Fibroblast of gingiva (primary cell): ENCODE measurements at regions not wholly inside any gene's neighbourhood (a gene's known extent, or its start where the extent isn't known, plus 50 kb on each side); places are given as distances from the start of the nearest gene placed in this dataset.

Source experiments
- DNase-seq: peaks from one replicate; pipeline ENCODE4 v3.0.0-alpha.2; 2011; ENCODE audit warnings: low read depth

GRCh38 chr13:84332346-84332745 lies 450.1 kb upstream of the SLITRK1 start:
- no peak for DNase-seq

- DNase-seq, result no peak
Observed at GRCh38 chr13:84315527-84315926, 433.3 kb upstream of the SLITRK1 start.

- DNase-seq, result no peak
Observed at GRCh38 chr13:84303035-84303434, 420.8 kb upstream of the SLITRK1 start.

GRCh38 chr13:84297251-84297650 lies 415.0 kb upstream of the SLITRK1 start:
- DNase-seq, result no peak

GRCh38 chr13:84296401-84296800 lies 414.1 kb upstream of the SLITRK1 start:
- no peak for DNase-seq

- peak; percentile 2 for DNase-seq
Observed at GRCh38 chr13:84294576-84294975, 412.3 kb upstream of the SLITRK1 start.

GRCh38 chr13:84290386-84290785 lies 408.1 kb upstream of the SLITRK1 start:
- no peak for DNase-seq

GRCh38 chr13:84279166-84279565 lies 396.9 kb upstream of the SLITRK1 start:
- DNase-seq, result no peak

GRCh38 chr13:84272877-84273562 lies 390.7 kb upstream of the SLITRK1 start:
- no peak for DNase-seq

GRCh38 chr13:84265257-84265764 lies 383.0 kb upstream of the SLITRK1 start:
- no peak for DNase-seq

- DNase-seq, result no peak
Observed at GRCh38 chr13:84263354-84264069, 381.2 kb upstream of the SLITRK1 start.

- peak; percentile 51 for DNase-seq
Observed at GRCh38 chr13:84255226-84255797, 373.0 kb upstream of the SLITRK1 start.

GRCh38 chr13:84249463-84249862 lies 367.2 kb upstream of the SLITRK1 start:
- no peak for DNase-seq

GRCh38 chr13:84243340-84243739 lies 361.1 kb upstream of the SLITRK1 start:
- DNase-seq, result no peak

- no peak for DNase-seq
Observed at GRCh38 chr13:84239032-84239431, 356.8 kb upstream of the SLITRK1 start.

- DNase-seq, result no peak
Observed at GRCh38 chr13:84238381-84238780, 356.1 kb upstream of the SLITRK1 start.

GRCh38 chr13:84237143-84237542 lies 354.9 kb upstream of the SLITRK1 start:
- no peak for DNase-seq

- no peak for DNase-seq
Observed at GRCh38 chr13:84234416-84234815, 352.1 kb upstream of the SLITRK1 start.

- DNase-seq, result no peak
Observed at GRCh38 chr13:84230568-84230967, 348.3 kb upstream of the SLITRK1 start.

GRCh38 chr13:84211048-84211447 lies 328.8 kb upstream of the SLITRK1 start:
- DNase-seq, result no peak

- DNase-seq, result peak; percentile 14
Observed at GRCh38 chr13:84208246-84208910, 326.1 kb upstream of the SLITRK1 start.

GRCh38 chr13:84207509-84207908 lies 325.2 kb upstream of the SLITRK1 start:
- no peak for DNase-seq

GRCh38 chr13:84200971-84201370 lies 318.7 kb upstream of the SLITRK1 start:
- DNase-seq, result no peak
